K562 (cell line): ENCODE measurements at regions not wholly inside any gene's neighbourhood (a gene's known extent, or its start where the extent isn't known, plus 50 kb on each side); places are given as distances from the start of the nearest gene placed in this dataset.

Experiments used
- ARID2 ChIP-seq: fragments of 450-650 bp; IDR thresholded peaks from 2 replicates; pipeline ENCODE4 v1.6.1; 2017; ENCODE audit warnings: antibody characterized with exemption, mild to moderate bottlenecking
- GTF2B ChIP-seq: IDR thresholded peaks from 2 replicates; pipeline ENCODE4 v1.6.1; 2011; ENCODE audit not compliant: insufficient read length; ENCODE audit errors: extremely low read depth
- HOXB6 ChIP-seq: fragments of 250-450 bp; sonication (Bioruptor Pico); IDR thresholded peaks from 2 replicates; pipeline ENCODE4 v1.5.1; 2022; ENCODE audit warnings: mild to moderate bottlenecking, borderline replicate concordance
- MGA ChIP-seq: fragments of 450-650 bp; IDR thresholded peaks from 2 replicates; pipeline ENCODE4 v1.6.1; 2016; ENCODE audit warnings: mild to moderate bottlenecking, moderate library complexity
- RBBP5 ChIP-seq: fragments of 200-600 bp; sonication (generic); IDR thresholded peaks from 2 replicates; pipeline ENCODE4 v1.6.1; 2012; ENCODE audit warnings: borderline replicate concordance, mild to moderate bottlenecking, low read length, control low read depth, inconsistent platforms; ENCODE audit not compliant: insufficient read depth, poor library complexity, severe bottlenecking
- SLC30A9 ChIP-seq: fragments of 250-450 bp; sonication (Bioruptor Pico); IDR thresholded peaks from 2 replicates; pipeline ENCODE4 v1.8.0; 2022; ENCODE audit warnings: mild to moderate bottlenecking, moderate library complexity
- SRSF7 ChIP-seq: fragments of 200-400 bp; formaldehyde crosslinking; optimal IDR thresholded peaks from 2 replicates; pipeline ENCODE3; 2017; ENCODE audit warnings: mild to moderate bottlenecking, low read depth, low read length
- TFAP4 ChIP-seq: sonication (generic); formaldehyde crosslinking; IDR thresholded peaks from 2 replicates; pipeline ENCODE4 v1.8.0; 2022; ENCODE audit warnings: missing genetic modification reagents, mild to moderate bottlenecking, moderate library complexity, borderline replicate concordance
- TFE3 ChIP-seq: fragments of 450-650 bp; formaldehyde crosslinking; IDR thresholded peaks from 2 replicates; pipeline ENCODE4 v1.4.0; 2020; ENCODE audit warnings: mild to moderate bottlenecking, mixed read lengths
- ZNF253 ChIP-seq: fragments of 250-450 bp; sonication (Bioruptor Pico); conservative IDR thresholded peaks from 2 replicates; pipeline ENCODE4 v1.6.1; 2021; ENCODE audit warnings: mild to moderate bottlenecking
- ZNF778 ChIP-seq: fragments of 450-650 bp; formaldehyde crosslinking; IDR thresholded peaks from 2 replicates; pipeline ENCODE4 v1.4.0; 2020; ENCODE audit warnings: mild to moderate bottlenecking, moderate library complexity

GRCh38 chr5:57696825-57697570 lies 214.4 kb upstream of the ACTBL2 start (continued):
- TF ChIP-seq MGA = no peak
- no peak for TF ChIP-seq ZNF778 (CRISPR knock-in tag)
- no peak for TF ChIP-seq GTF2B
- TF ChIP-seq SLC30A9 (CRISPR knock-in tag) = no peak
- no peak for TF ChIP-seq HOXB6
- TF ChIP-seq RBBP5 = no peak
- TF ChIP-seq SRSF7 = no peak
- no peak for TF ChIP-seq TFE3 (CRISPR knock-in tag)
- no peak for TF ChIP-seq ARID2
- TF ChIP-seq ZNF253 = no peak
- no peak for TF ChIP-seq TFAP4 (CRISPR knock-in tag)
